Inflammatory macrophage treated with lipopolysaccharide for 4 hours (primary cell): ENCODE measurements at regions not wholly inside any gene's neighbourhood (a gene's known extent, or its start where the extent isn't known, plus 50 kb on each side); places are given as distances from the start of the nearest gene placed in this dataset.

Source experiments
- DNase-seq: peaks from one replicate; pipeline ENCODE4 v3.0.0-alpha.2; 2020

GRCh38 chr2:192357217-192357616 lies 162.5 kb upstream of the TMEFF2 start:
- no peak for DNase-seq

- no peak for DNase-seq
Observed at GRCh38 chr2:192354512-192355244, 159.9 kb upstream of the TMEFF2 start.

GRCh38 chr2:192347542-192347941 lies 152.8 kb upstream of the TMEFF2 start:
- DNase-seq = no peak

- DNase-seq = no peak
Observed at GRCh38 chr2:192345287-192345686, 150.6 kb upstream of the TMEFF2 start.

- no peak for DNase-seq
Observed at GRCh38 chr2:192333642-192334041, 138.9 kb upstream of the TMEFF2 start.

- no peak for DNase-seq
Observed at GRCh38 chr2:192328297-192328696, 133.6 kb upstream of the TMEFF2 start.

GRCh38 chr2:192327576-192327975 lies 132.8 kb upstream of the TMEFF2 start:
- DNase-seq = no peak

- DNase-seq = no peak
Observed at GRCh38 chr2:192315543-192315942, 120.8 kb upstream of the TMEFF2 start.

GRCh38 chr2:192314800-192315481 lies 120.2 kb upstream of the TMEFF2 start:
- DNase-seq = no peak

- no peak for DNase-seq
Observed at GRCh38 chr2:192313773-192314172, 119.0 kb upstream of the TMEFF2 start.

GRCh38 chr2:192311701-192312460 lies 117.1 kb upstream of the TMEFF2 start:
- no peak for DNase-seq

- no peak for DNase-seq
Observed at GRCh38 chr2:192307530-192307929, 112.8 kb upstream of the TMEFF2 start.

- DNase-seq = no peak
Observed at GRCh38 chr2:192298664-192299063, 103.9 kb upstream of the TMEFF2 start.

GRCh38 chr2:192292478-192292877 lies 97.7 kb upstream of the TMEFF2 start:
- no peak for DNase-seq

- no peak for DNase-seq
Observed at GRCh38 chr2:192288295-192288694, 93.6 kb upstream of the TMEFF2 start.

GRCh38 chr2:192286093-192286701 lies 91.5 kb upstream of the TMEFF2 start:
- DNase-seq = peak; percentile 44

- no peak for DNase-seq
Observed at GRCh38 chr2:192283450-192283849, 88.7 kb upstream of the TMEFF2 start.

GRCh38 chr2:192278701-192279100 lies 84.0 kb upstream of the TMEFF2 start:
- no peak for DNase-seq

- peak; percentile 40 for DNase-seq
Observed at GRCh38 chr2:192277494-192278109, 82.9 kb upstream of the TMEFF2 start.

- DNase-seq = no peak
Observed at GRCh38 chr2:192275632-192276031, 80.9 kb upstream of the TMEFF2 start.

GRCh38 chr2:192267484-192267883 lies 72.8 kb upstream of the TMEFF2 start:
- peak; percentile 87 for DNase-seq

GRCh38 chr2:192265751-192266150 lies 71.0 kb upstream of the TMEFF2 start:
- DNase-seq = no peak

- no peak for DNase-seq
Observed at GRCh38 chr2:192254444-192254843, 59.7 kb upstream of the TMEFF2 start.
